ENCODE measurements at regions not wholly inside any gene's neighbourhood (a gene's known extent, or its start where the extent isn't known, plus 50 kb on each side); places are given as distances from the start of the nearest gene placed in this dataset.

DNA sequence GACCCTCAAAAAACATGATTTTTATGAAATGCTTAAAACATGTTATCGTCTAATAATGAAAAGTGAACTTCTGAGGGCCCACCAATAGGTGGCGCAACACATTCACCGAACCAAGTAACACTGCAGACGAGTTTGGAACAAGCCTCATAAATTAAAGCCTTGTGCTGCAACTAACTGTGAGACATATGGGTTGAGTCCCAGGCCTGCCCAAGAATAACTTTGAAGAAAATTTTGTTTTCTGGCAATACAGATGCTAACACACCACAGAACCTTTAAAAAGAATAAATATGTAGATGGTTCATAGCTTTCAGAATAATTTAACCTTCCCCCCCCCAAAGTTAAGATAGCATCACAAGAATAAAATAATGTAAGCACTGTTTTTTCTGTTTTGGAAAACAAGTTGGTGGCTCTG is 285.9 kb downstream of the RNF144A start:
- peak in 9 of 11 donors; percentile 50 to 71 (median 64) for DNase-seq (ENCODE audit: extremely low read depth in 1 of 11, low read depth in 9 of 11, low spot score in 4 of 11)

DNA sequence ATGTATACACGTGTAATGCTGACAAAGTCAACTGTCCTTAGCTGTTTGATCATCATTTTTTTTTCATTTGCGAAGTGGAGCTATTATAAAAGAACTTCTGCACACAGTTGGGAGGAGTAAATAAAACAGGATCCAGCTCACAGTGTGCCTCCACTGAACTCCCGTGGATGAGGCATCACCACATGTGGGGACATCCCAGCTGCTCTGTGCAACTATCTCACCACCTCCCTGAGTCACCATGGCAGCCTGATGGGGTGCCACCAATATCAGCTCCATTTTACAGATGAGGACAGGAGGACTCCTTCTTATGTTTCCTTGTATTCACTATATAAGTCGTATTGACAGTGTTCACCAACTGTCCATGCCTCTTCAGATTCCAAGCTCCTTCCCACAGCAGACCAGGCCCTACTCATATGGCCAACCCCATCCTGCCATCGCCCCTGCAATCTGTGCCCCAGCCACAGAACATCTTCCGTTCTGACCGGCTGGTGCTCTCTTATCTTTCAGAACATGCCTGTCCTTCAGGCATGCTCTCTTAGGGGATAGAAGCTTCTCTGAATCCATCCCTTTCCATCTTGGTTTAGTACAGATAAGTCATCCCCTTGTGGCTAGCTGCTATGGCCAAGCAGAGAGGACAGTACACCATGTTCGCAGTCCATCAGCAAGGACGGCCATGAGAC is 288.1 kb downstream of the RNF144A start:
- DNase-seq (ENCODE audit: extremely low read depth in 1 of 11, low read depth in 9 of 11, low spot score in 4 of 11): no peak

DNA sequence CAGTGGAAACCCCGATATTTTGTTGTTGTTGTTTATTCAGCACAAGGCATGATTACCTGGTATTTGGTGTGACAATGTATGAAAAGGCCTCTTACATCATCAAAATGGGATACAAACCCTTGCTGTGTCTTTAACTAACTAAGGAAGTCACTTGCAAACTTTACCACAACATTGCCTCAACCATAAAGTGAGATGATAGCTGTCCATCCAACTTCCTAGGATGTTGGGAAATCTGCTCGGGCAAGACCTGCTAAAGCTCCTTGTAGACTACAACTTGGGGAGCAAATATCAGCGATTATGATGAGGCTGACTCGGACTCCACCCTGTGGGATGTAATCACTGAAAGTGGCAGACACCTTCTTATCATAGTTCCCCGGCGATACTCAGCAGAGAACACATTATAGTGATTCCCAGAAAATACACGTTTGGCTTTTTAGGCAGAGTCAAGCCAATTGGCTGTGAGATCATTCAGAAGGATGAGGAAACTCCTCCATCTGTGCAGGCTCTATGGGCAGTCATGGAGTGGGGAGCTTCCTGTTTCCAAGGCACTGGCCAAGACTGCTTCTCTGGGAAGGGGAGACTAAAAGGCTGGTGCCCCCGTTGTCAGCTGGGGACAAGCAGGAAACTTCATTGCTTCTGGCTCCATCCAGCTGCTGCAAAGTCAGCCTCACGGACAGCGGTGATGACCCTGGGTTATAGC is 289.0 kb downstream of the RNF144A start:
- no peak for DNase-seq (ENCODE audit: extremely low read depth in 1 of 11, low read depth in 9 of 11, low spot score in 4 of 11)

DNA sequence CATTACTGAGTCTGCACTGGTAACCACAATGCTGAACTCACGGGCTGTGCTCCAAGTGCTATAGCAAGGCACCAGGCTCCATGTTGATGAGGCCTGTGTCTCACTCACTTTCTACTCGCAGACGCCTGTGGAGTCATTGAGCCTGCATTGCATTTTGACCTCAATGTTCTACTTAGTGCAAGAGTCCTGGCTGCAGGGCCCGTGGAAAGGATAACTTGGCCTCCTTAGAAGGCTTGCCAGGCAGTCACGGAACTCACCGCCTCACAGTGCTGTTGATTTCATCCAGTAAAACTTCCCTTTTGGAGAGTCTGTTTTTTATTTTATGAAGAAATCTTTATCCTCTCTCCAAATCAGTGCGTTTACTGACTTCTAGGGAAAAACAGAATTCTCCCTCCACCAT is 290.4 kb downstream of the RNF144A start:
- DNase-seq (ENCODE audit: extremely low read depth in 1 of 11, low read depth in 9 of 11, low spot score in 4 of 11): no peak

DNA sequence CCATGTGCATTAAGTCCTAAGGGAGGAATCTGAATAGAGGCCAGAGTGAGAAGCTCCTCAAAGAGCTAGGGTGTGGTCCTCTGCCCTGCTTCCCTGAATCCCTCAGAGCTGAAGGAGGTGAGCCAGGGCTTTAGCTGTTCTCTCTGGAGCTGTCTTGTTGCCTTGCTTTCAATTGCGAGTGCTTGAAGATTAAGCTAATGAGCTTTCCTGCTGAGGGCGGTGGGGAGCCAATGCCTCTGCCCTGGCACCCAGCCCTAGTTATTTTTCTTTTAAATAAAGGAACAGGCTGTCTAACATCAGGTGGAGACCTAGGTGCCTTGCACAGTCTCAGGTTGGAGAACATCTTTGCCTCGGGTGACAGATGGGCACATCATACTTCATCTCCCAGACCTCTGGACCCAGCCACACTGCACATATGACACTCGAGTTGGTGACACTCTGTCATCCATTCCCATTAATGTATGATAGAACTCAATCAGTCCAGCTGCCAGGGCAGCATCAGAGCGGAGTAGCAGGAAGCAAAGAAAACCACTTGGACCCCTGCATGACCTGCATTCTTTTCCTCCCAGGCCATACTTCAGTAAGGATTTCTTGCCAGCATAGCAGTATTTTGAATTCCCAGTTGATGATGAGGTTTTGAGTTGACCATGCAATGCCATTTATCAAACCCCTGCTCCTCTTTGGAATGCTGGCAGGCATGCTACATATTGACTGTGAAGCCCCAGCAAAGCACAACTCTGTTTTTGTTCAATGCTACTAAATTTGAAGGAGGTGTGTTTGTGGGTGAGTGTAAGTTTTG is 292.7 kb downstream of the RNF144A start:
- no peak for DNase-seq (ENCODE audit: extremely low read depth in 1 of 11, low read depth in 9 of 11, low spot score in 4 of 11)

DNA sequence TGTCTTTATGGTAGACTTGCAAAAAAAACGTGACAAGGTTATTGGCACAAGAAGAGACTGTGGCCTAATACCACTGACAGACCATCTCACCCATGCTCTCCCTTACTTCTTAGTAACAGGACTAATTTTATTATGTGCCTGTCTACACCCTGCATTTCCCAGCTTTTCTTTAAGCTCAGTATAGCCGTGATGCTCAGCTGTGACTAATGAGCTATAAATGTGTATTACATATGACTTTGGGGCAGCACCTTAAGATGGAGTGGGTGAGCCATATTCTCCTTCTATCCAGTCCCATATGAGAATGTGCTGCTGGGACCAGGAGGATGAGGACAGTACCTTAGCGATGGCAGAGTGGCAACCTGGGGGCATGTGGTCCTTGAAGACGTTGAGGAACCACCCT is 293.5 kb downstream of the RNF144A start:
- no peak for DNase-seq (ENCODE audit: extremely low read depth in 1 of 11, low read depth in 9 of 11, low spot score in 4 of 11)

DNA sequence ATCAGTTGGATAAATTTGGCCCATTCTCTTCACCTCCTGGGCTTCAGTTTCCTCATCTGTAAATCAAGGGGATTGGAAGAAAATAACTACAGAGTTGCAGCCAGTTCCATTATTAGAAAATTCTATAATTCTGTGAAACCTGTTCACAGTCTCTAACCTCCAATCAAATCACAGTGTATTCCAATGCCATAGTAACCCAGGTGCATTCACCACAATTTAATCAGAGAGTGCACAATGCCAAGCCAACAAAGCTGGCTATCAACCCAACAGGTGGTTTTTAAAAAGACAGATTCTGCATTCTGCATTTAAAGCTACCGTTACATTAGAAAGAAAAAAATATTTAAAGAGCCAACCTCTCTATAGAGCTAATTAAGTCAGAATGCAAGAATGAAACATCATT is 308.6 kb downstream of the RNF144A start:
- no peak for DNase-seq (ENCODE audit: extremely low read depth in 1 of 11, low read depth in 9 of 11, low spot score in 4 of 11)

DNA sequence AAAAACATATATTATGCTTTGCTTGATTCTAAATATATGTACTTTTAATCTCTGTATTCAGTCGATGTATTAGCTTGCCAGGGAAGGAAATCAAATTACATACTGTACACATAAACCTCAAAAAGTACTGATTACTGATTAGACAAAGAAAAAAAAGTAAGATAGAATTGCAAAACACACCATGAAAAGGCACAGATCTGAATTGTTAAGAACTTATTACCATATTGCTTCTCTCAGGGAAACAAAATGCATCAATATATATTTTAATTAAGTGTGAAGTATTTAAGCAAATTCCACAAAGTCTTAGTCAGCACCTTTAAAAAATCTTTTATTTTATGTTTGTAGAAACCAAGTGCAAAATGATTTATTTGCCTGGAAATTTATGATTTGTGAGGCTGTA is 309.3 kb downstream of the RNF144A start:
- no peak for DNase-seq (ENCODE audit: extremely low read depth in 1 of 11, low read depth in 9 of 11, low spot score in 4 of 11)

DNA sequence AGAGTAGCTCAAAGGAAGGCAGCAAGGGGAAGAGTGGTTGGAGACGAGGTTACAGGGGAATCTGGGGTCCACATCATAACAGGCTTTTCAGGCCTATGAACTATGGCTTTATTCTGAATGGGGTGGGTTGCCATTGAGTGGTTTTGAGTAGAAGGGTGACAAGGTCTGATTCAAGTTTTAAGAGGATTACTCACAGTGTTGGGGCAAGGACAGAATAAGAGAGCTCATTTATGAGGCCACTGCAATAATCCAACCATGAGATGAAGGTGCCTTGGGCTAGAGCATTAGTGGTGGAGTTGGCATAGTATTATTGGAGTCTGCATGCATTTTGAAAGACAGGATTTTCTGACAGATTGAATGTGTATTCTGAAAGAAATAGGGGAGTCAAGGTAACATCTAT is 315.9 kb downstream of the RNF144A start:
- no peak for DNase-seq (ENCODE audit: extremely low read depth in 1 of 11, low read depth in 9 of 11, low spot score in 4 of 11)

DNA sequence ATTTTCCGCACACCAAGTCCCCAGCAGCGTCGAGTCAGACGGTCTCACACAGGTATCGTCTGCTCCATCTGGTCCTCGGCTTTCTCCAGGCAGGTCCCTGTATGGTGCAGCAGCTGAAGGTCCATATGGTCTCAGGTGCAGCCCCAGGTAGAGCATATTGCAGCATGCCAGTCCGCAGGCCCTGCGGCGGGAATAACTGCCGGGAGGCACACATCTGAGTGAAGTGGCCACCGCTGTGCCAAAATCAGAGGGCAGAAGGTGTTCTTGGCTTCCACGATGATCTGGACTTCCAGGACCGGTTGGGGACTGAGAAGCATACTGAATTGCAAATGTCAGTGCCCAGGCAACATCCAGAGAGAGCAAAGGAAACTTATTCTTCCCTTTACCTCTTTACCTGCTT is 320.3 kb downstream of the RNF144A start:
- DNase-seq (ENCODE audit: extremely low read depth in 1 of 11, low read depth in 9 of 11, low spot score in 4 of 11): no peak

DNA sequence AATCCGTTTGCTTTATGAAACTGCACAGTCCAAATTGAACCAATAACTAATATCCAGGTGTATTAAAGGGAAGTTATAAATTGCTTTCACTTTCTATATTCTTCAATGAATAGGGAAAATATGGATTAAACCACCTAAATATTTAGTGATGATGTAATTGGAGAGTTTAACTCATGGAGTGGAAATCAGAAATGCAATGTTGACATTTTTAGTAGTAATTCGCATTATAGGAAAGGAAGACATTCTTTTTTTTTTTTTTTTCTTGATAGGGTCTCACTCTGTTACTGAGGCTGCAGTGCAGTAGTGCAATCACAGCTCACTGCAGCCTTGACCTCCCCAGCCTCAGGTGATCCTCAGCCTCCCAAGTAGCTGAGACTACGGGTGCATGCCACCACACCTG is 321.9 kb downstream of the RNF144A start:
- no peak for DNase-seq (ENCODE audit: extremely low read depth in 1 of 11, low read depth in 9 of 11, low spot score in 4 of 11)

DNA sequence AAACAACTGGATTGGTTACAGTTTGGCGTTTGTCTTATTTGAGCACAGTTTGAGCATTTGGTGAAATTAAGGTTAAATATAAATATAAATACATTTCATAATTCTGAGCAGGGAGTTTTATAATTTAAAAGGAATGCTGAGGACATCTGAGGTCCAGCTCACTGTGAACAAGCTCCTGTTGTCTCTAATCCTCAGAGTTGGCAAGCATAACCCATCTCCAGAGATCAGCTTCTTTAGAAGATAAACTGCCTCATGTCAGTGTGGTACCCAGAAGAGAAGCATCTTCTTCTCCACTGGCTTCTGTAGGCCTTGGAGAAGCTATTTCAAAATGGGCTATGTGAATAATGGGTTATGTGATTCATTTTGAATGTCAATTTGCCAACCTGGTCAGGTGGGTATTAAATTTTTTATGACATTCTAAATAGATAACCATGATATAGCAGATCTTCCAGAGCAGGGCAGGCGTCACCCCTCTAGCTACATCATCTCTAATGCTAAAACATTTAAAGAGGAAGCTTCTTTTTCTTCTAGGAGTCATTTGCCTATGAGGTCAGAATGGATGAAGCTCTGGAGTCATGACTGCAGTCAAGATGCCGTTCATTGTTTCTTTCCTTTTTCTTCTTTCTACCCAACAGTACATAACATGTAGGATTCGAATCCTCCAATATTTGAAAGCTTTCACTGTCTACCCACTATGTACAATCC is 324.0 kb downstream of the RNF144A start:
- no peak for DNase-seq (ENCODE audit: extremely low read depth in 1 of 11, low read depth in 9 of 11, low spot score in 4 of 11)

DNA sequence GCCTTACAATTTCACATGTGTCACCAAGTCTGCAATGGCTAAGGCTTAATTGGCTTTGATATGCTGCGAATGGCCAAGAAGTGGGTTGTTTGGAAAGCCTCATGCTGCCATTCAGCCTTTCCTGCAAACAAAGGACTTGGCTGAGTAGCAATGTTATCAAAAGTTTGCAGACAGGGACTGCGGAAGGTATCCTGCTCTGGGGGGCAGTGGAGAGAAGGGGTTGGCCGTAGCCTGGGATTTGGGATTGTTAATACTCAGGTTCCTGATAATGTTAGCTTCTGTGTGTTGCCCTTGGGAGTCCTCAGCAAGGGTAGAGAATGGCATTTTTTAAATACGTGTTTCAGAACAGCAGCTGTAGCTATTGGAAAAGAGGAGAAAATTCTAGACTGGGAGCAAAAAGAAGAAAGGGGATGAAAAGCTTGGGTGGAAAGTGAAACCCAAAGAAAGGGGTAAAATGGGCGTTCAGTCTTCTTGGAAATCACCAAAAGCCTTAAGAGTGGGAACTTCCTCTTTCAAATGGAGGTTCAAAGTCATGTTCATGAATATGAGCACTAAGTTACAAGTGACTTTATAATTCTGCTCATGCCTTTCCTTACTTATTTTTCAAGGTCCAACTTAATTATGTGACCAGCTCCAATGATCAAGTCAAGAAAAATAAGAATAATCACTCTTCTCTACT is 325.1 kb downstream of the RNF144A start:
- no peak for DNase-seq (ENCODE audit: extremely low read depth in 1 of 11, low read depth in 9 of 11, low spot score in 4 of 11)

DNA sequence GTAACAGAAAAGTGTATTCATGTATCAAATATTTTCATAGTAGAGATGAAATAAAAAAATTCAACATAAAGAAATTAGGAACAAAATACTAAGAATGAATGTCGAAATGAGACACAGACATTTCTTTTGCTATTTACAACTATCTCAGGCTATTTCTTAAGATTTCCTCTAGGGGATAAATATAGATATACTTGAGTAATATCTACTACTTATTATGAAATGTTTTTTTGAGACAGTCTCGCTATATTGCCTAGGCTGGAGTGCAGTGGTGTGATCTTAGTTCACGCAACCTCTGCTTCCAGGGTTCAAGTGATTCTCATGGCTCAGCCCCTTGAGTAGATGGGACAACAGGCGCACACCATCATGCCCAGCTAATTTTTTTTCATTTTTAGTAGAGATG is 326.1 kb downstream of the RNF144A start:
- DNase-seq (ENCODE audit: extremely low read depth in 1 of 11, low read depth in 9 of 11, low spot score in 4 of 11): no peak

DNA sequence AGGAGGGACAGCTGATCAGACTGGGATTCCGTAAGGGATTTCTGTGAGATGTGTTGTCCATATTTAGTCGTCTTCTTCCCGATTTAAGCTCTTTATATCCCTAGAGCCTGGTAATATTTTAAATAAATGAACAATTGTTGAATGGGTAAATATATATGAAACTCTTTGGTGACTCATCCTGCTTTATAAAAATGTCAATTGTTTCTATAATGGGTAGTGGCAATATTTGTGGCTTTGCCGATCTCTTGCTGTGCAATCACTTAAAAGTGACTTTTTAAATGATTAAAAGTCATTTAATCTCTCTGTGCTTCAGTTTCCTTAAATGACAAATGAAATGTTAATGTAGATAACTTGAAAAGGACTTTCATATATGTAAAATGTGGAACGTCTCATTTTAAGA is 339.2 kb downstream of the RNF144A start:
- no peak for DNase-seq (ENCODE audit: extremely low read depth in 1 of 11, low read depth in 9 of 11, low spot score in 4 of 11)

DNA sequence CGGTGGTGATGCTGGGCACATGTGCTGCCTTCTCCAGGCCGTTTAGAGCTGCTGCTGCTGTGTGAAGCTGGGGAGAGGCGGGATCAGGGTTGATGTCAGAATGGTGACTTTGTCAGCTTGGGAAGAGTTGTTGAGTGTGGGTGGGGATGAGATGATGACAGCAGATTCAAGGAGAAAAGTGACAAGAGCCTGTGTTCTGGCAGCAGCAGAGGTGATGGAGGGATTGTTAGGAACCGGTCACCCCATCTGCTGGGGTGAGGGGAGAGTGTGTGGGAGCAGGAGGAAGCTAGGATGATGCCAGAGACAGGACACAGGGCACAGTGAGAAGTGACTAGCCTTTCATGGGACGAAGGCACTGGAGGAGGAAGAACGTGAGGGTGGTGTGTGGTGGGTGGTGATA is 345.5 kb downstream of the RNF144A start:
- DNase-seq (ENCODE audit: extremely low read depth in 1 of 11, low read depth in 9 of 11, low spot score in 4 of 11): no peak

DNA sequence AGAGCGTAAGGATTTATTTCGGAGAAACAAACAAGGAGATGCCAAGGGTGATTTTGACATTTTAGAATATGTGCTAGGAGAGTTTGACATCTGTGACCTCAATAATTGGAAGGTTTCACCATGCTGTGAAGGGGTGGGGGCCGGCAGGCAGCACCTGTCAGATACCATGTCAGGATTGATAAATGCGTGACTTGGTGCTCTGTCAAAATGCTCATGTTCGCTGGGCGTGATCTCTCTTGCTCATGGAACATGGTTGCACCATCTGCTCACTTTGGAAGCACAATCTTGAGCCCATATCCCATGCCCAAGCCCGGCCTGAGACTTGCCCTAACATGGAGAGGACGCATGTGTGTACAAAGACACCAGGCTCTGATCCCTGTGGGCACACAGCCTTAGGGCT is 347.6 kb downstream of the RNF144A start:
- DNase-seq (ENCODE audit: extremely low read depth in 1 of 11, low read depth in 9 of 11, low spot score in 4 of 11): no peak

DNA sequence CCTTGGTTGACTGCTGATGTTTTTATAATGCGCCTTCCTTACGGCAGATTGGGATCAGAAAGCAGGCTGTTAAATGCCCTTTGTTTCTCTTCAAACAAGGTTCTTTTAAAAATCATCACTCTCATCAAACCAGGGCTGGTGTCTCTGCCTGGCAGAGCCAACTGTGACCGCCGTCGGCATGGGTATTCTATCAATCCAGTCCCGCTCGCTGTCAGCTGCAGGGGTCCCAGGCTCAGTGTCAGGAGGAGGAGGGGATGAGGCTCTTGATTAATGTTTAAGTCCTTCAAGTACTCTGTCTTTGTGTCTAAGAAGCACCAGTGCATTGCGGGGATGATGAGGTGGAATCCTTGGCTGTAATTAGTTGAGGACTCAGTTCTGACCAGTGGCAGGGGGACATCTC is 348.1 kb downstream of the RNF144A start:
- DNase-seq (ENCODE audit: extremely low read depth in 1 of 11, low read depth in 9 of 11, low spot score in 4 of 11): peak in 7 of 11 donors; percentile 13 to 52 (median 21)

DNA sequence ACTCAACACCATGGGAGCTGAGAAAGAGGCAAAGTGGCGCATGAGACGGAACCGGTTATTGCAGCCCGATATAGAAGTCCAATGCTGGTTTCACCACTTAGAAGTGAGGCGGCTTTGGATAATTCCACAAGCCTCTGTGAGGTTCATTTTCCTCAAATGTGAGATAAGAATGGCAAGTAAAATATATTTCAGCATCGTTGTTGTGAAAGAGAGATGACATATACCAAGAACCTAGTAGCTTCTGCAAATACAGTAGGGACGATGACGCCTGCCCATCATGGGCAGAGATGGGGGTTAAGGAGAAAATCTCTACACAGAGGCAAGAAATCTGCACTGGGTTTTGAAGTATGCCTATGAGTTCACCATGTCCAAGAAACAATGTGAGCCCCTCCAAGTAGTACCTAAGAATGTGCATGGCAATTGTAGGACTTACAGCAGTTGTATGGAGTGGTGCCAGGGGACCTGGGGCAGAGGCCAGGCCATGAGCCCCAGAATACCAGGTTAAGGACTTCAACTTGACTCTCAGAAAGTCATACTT is 352.0 kb downstream of the RNF144A start:
- DNase-seq (ENCODE audit: extremely low read depth in 1 of 11, low read depth in 9 of 11, low spot score in 4 of 11): no peak

Measured in renal cortex interstitium (tissue), 11 donors.